ENCODE measurements at regions not wholly inside any gene's neighbourhood (a gene's known extent, or its start where the extent isn't known, plus 50 kb on each side); places are given as distances from the start of the nearest gene placed in this dataset.
A peak's percentile ranks its signal among the peaks of the same experiment; 100 is the strongest.
"Not testable (repeated sequence)": the region's sequence is repeated elsewhere in the genome, so short reads cannot be mapped to it uniquely, and the experiment has no call there.

GRCh38 chr5:99020698-99021048, 91.9 kb upstream of the CHD1 start:
- H3K9me3 ChIP-seq: no peaks in the 10 kb centered on the region
- H3K27me3 ChIP-seq (ENCODE audit: low read depth): no peaks in the 10 kb centered on the region
- TF ChIP-seq CTCF (IDR thresholded peaks at IDR 0.05): no peak
- intact Hi-C loops (cut with DNase I): no loop called here
- no peak overlapping the region for H3K4me3 ChIP-seq
- ATAC-seq (no peak), DNase-seq (no peak)
- H3K4me1 ChIP-seq: peaks cover 7% of the 10 kb centered on the region
- no peaks in the 10 kb centered on the region for H3K36me3 ChIP-seq
- H3K27ac ChIP-seq: no peak overlapping the region

GRCh38 chr5:99019812-99020697, 91.2 kb upstream of the CHD1 start:
- H3K27me3 ChIP-seq (ENCODE audit: low read depth): no peaks in the 10 kb centered on the region
- no peak overlapping the region for H3K27ac ChIP-seq
- no peaks in the 10 kb centered on the region for H3K36me3 ChIP-seq
- ATAC-seq: peak in 1 of 2 donors; percentile 61
- no peaks in the 10 kb centered on the region for H3K9me3 ChIP-seq
- H3K4me3 ChIP-seq: no peak overlapping the region
- peaks cover under 1% of the 10 kb centered on the region for H3K4me1 ChIP-seq
- TF ChIP-seq CTCF (IDR thresholded peaks at IDR 0.05): no peak
- no peak for DNase-seq
- intact Hi-C loops (cut with DNase I): no loop called here

- no peak for TF ChIP-seq CTCF (IDR thresholded peaks at IDR 0.05)
- intact Hi-C loops (cut with DNase I): no loop called here
Measured at GRCh38 chr5:99019254-99019653, 90.4 kb upstream of the CHD1 start.

GRCh38 chr5:99010294-99010693, 81.5 kb upstream of the CHD1 start:
- ATAC-seq: no peak
- Histone ChIP-seq H3K4me1 (no peaks in the 10 kb centered on the region), H3K9me3 (no peaks in the 10 kb centered on the region), H3K27me3 (ENCODE audit: low read depth) (no peaks in the 10 kb centered on the region), H3K36me3 (no peaks in the 10 kb centered on the region), H3K27ac (no peak overlapping the region), H3K4me3 (no peak overlapping the region)
- intact Hi-C loops (cut with DNase I): no loop called here
- no peak for TF ChIP-seq CTCF (IDR thresholded peaks at IDR 0.05)
- DNase-seq: no peak

More at GRCh38 chr5:99019254-99019653, 90.4 kb upstream of the CHD1 start:
- Histone ChIP-seq H3K4me1 (no peaks in the 10 kb centered on the region), H3K36me3 (no peaks in the 10 kb centered on the region), H3K27ac (no peak overlapping the region), H3K27me3 (ENCODE audit: low read depth) (no peaks in the 10 kb centered on the region), H3K9me3 (no peaks in the 10 kb centered on the region), H3K4me3 (no peak overlapping the region)
- no peak for ATAC-seq
- DNase-seq: no peak

- H3K4me1 ChIP-seq; ATAC-seq; H3K27me3 ChIP-seq (ENCODE audit: low read depth); DNase-seq; intact Hi-C loops (cut with DNase I); H3K9me3 ChIP-seq; H3K27ac ChIP-seq; H3K4me3 ChIP-seq; H3K36me3 ChIP-seq: not testable (repeated sequence)
Measured at GRCh38 chr5:99008009-99008408, 79.2 kb upstream of the CHD1 start.

GRCh38 chr5:99005506-99005905, 76.7 kb upstream of the CHD1 start:
- intact Hi-C loops (cut with DNase I): no loop called here
- no peak overlapping the region for H3K27ac ChIP-seq
- H3K36me3 ChIP-seq: no peaks in the 10 kb centered on the region
- H3K27me3 ChIP-seq (ENCODE audit: low read depth): no peaks in the 10 kb centered on the region
- DNase-seq: no peak
- ATAC-seq: no peak
- H3K4me3 ChIP-seq: no peak overlapping the region
- TF ChIP-seq CTCF (IDR thresholded peaks at IDR 0.05): no peak
- no peaks in the 10 kb centered on the region for H3K4me1 ChIP-seq
- H3K9me3 ChIP-seq: no peaks in the 10 kb centered on the region
